GM23338 (cell line): ENCODE measurements at regions not wholly inside any gene's neighbourhood (a gene's known extent, or its start where the extent isn't known, plus 50 kb on each side); places are given as distances from the start of the nearest gene placed in this dataset.

ENCODE experiments used
- CREB1 ChIP-seq: fragments of 250-450 bp; sonication (Bioruptor Pico); IDR thresholded peaks from 2 replicates; pipeline ENCODE4 v1.5.0; 2020; ENCODE audit warnings: low read depth, mild to moderate bottlenecking, moderate library complexity
- EZH2 ChIP-seq: fragments of 200-600 bp; sonication (generic); IDR thresholded peaks from one replicate; pipeline ENCODE4 v1.8.0; 2017; ENCODE audit warnings: antibody characterized with exemption, mild to moderate bottlenecking, low read depth; ENCODE audit not compliant: unreplicated experiment
- EZH2phosphoT487 ChIP-seq: fragments of 200-600 bp; sonication (generic); IDR thresholded peaks from one replicate; pipeline ENCODE4 v1.8.1; 2018; ENCODE audit warnings: antibody characterized with exemption; ENCODE audit not compliant: unreplicated experiment
- JUNB ChIP-seq: IDR thresholded peaks from one replicate; pipeline ENCODE4 v1.6.1; 2016; ENCODE audit warnings: antibody characterized with exemption; ENCODE audit not compliant: unreplicated experiment
- POLR2AphosphoS5 ChIP-seq: IDR thresholded peaks from 2 replicates; pipeline ENCODE4 v1.6.1; 2016; ENCODE audit warnings: antibody characterized with exemption, low read depth
- TF ChIP-seq, protein P1 (sequence below), 2 experiments: fragments of 200-600 bp in 1 of 2; sonication (generic) in 1 of 2; conservative IDR thresholded peaks; 2 replicates each; pipeline versions ENCODE4 v1.5.1 to v1.6.1; 2016 to 2017; ENCODE audit warnings: antibody characterized with exemption in 2 of 2, low read depth in 2 of 2, mild to moderate bottlenecking in 2 of 2, moderate library complexity in 1 of 2
- TF ChIP-seq, protein P2 (sequence below): IDR thresholded peaks from one replicate; pipeline ENCODE4 v1.6.1; 2018; ENCODE audit warnings: antibody characterized with exemption; ENCODE audit not compliant: unreplicated experiment

- TF ChIP-seq POLR2AphosphoS5 = no peak
- TF ChIP-seq, protein P1, sequence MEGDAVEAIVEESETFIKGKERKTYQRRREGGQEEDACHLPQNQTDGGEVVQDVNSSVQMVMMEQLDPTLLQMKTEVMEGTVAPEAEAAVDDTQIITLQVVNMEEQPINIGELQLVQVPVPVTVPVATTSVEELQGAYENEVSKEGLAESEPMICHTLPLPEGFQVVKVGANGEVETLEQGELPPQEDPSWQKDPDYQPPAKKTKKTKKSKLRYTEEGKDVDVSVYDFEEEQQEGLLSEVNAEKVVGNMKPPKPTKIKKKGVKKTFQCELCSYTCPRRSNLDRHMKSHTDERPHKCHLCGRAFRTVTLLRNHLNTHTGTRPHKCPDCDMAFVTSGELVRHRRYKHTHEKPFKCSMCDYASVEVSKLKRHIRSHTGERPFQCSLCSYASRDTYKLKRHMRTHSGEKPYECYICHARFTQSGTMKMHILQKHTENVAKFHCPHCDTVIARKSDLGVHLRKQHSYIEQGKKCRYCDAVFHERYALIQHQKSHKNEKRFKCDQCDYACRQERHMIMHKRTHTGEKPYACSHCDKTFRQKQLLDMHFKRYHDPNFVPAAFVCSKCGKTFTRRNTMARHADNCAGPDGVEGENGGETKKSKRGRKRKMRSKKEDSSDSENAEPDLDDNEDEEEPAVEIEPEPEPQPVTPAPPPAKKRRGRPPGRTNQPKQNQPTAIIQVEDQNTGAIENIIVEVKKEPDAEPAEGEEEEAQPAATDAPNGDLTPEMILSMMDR (conservative IDR thresholded peaks at IDR 0.05; ENCODE audit: low read depth in 2 of 2) = no peak
- TF ChIP-seq, protein P2, sequence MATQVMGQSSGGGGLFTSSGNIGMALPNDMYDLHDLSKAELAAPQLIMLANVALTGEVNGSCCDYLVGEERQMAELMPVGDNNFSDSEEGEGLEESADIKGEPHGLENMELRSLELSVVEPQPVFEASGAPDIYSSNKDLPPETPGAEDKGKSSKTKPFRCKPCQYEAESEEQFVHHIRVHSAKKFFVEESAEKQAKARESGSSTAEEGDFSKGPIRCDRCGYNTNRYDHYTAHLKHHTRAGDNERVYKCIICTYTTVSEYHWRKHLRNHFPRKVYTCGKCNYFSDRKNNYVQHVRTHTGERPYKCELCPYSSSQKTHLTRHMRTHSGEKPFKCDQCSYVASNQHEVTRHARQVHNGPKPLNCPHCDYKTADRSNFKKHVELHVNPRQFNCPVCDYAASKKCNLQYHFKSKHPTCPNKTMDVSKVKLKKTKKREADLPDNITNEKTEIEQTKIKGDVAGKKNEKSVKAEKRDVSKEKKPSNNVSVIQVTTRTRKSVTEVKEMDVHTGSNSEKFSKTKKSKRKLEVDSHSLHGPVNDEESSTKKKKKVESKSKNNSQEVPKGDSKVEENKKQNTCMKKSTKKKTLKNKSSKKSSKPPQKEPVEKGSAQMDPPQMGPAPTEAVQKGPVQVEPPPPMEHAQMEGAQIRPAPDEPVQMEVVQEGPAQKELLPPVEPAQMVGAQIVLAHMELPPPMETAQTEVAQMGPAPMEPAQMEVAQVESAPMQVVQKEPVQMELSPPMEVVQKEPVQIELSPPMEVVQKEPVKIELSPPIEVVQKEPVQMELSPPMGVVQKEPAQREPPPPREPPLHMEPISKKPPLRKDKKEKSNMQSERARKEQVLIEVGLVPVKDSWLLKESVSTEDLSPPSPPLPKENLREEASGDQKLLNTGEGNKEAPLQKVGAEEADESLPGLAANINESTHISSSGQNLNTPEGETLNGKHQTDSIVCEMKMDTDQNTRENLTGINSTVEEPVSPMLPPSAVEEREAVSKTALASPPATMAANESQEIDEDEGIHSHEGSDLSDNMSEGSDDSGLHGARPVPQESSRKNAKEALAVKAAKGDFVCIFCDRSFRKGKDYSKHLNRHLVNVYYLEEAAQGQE = no peak
- TF ChIP-seq EZH2 = no peak
- TF ChIP-seq CREB1 = no peak
- no peak for TF ChIP-seq JUNB
- TF ChIP-seq EZH2phosphoT487 = no peak
These were observed 71.5 kb upstream of the PSME4 start for GRCh38 chr2:54042341-54042740.
